SHP77 (cell line): ENCODE measurements at regions not wholly inside any gene's neighbourhood (a gene's known extent, or its start where the extent isn't known, plus 50 kb on each side); places are given as distances from the start of the nearest gene placed in this dataset.
"Not testable (repeated sequence)": the region's sequence is repeated elsewhere in the genome, so short reads cannot be mapped to it uniquely, and the experiment has no call there.

Experiments
- DNase-seq, 2 experiments: peaks; one replicate each; lab custom pipeline; 2025; lab: John Stamatoyannopoulos, UW

DNA sequence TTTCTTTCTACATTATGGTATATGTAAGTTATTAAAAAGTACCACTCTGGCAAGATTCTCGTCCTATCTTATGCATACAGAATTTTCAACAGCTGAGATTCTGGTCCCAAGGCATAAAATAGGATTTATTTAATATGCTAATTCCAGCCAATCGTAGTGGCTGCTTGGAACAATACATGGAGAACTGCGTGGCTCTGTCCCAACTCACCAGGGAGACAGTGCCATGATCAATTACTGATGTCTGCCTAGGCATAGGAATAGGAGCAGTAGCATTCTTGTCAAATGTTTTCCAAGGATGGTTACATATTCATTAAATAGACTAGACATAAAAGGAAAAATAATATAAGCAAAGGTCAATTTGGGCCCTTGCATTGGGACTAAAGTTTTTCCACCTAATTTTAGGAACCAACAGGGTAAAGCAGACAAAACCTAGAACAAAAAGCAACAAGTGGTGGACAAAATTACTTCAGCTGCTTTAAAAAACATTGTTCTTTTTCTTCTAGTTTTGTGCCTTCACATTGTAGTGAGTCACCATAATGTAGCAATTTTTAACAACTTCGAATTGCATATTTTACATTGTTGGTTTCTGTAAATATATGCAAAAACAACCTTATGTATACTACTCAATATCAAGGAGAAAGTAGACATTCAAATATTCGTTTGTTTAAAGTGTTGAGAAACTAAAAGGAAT is 232.8 kb upstream of the ATP5MC3 start:
- no peak for DNase-seq

DNA sequence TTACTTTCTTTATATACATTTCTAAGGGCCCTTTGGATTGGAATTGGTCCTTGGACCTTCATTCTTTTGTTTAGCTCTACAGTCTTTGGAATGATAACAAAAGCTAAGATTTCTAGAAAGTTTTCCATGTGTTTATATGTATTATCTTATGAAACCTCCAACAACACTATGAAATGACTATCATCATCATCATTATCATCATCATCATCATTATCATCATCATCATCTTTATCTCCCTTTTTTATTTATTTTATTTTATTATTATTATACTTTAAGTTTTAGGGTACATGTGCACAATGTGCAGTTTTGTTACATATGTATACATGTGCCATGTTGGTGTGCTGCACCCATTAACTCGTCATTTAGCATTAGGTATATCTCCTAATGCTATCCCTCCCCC is 229.4 kb upstream of the ATP5MC3 start:
- not testable (repeated sequence) for DNase-seq

DNA sequence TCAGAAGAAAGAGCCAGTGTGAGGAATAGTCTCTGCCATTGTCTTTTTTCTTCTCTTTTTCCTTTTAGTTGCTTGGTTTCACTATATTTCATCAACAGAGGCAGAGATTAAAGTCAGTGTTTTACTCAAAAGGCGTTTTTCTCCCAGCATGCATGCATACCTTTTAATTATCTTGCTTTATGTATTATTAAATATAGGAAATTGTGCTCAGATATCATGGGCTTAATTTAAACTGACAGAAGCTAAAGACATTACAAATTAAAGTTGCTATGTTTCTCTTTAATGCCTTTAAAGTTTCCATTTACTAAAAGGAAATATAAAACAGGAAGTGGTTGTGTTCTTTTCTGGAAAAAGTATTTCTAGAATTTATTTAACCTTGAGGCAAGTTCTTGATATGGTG is 223.3 kb upstream of the ATP5MC3 start:
- no peak for DNase-seq

GRCh38 chr2:175403599-175404221 is 222.2 kb upstream of the ATP5MC3 start:
- DNase-seq = no peak

GRCh38 chr2:175402571-175402970 is 221.1 kb upstream of the ATP5MC3 start:
- DNase-seq = no peak

GRCh38 chr2:175401956-175402469 is 220.5 kb upstream of the ATP5MC3 start:
- no peak for DNase-seq

DNA sequence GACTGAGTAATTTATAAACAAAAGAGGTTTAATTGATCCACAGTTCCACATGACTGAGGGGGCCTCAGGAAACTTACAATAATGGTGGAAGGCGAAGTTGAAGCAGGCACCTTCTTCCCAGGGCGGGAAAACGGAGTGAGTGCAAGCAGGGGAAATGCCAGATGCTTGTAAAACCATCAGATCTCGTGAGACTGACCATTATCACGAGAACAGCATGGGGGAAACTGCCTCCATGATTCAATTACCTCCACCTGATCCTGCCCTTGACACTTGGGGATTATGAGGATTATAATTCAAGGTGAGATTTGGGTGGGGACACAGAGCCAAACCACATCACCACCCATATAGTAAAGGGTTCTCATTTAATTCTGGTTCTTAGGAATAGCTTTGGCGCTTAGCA is 219.5 kb upstream of the ATP5MC3 start:
- DNase-seq = no peak

GRCh38 chr2:175399326-175399725 is 217.8 kb upstream of the ATP5MC3 start:
- DNase-seq = no peak

GRCh38 chr2:175398848-175399247 is 217.3 kb upstream of the ATP5MC3 start:
- DNase-seq = no peak

GRCh38 chr2:175396696-175397095 is 215.2 kb upstream of the ATP5MC3 start:
- no peak for DNase-seq

GRCh38 chr2:175393851-175394250 is 212.3 kb upstream of the ATP5MC3 start:
- DNase-seq = no peak

- DNase-seq = no peak
These were observed 201.8 kb upstream of the ATP5MC3 start for GRCh38 chr2:175383286-175383685.

DNA sequence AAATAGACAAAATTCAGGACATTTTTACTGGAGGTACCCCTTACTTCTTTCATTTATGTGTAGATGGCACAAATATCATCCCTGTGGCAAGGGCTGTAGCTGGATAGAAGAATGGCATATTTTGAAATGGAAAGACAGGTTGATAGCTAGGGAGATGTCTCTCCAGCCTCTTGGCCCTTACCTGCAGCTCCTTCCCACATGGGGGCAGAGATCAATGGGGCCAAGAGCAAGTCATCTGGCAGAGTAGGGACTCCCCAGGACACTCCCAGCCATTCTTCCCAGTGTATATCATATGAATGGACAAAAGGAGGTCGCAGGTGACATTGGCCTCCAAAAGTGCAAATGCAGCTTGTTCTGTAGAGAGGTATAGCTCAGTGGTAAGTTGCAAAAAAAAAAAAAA is 192.2 kb upstream of the ATP5MC3 start:
- no peak for DNase-seq

DNA sequence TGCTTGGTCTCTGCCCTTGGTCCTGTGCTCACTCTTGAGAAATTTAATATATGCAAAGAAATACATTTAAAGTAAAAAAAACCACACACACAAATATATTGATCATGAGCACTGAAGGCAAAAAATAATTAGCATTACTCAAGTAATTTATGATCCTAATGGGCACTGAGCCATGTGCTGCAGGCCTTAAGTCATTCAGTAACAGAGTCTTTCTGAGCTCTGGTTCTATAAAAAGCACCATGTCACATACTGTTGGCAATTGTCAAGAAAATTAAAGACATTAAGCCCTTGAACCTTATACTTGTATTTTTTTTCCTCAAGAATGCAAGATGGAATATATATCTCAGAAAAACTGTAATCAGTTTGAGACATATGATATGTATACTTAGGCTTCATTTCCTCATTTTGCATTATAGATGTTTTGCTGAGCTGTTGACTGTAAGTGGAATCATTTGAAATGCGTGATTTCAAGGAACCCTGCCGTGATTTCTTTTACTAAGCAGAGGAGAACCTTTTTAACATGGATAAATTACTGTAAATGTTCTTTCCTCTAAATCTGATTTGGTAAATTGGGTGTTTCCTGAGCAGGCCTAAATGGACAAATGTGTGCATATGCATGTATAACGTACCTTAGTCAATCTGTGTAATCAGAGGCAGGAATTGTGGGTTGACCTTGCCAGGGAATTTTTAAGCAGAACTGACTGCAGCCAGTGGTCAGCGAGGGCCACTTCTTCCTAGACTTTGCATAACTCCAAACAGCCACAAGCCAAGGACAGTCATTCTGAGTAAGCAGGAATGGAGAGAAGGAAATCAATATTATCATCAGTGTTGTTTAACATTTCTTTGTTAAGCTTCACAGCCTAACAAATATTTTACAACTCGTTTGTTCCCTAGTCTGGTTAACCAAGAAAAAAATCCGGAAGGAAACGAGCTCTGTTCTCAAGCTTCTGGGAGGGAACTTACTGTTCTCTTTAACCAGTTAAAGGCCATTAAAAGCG is 191.5 kb upstream of the ATP5MC3 start:
- DNase-seq = no peak

- DNase-seq = no peak
These were observed 189.9 kb upstream of the ATP5MC3 start for GRCh38 chr2:175371378-175371777.

DNA sequence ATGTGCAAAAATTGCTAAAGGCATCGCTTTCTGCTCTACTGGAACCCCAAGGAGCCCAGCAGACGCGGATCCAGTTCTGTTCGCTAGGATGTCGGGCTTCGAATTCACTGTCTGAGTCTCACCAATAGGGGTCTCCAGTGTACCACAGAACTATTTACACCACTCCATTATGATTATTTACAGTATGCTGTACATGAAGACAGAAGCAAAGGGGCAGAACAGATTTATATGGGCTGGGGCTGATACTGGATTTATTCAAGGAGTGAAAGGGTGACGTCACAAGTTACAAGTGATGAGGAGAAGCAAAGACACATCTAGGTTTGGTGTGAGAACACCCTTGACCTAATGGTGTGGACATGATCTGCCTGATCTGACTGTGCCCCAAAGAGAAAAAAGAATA is 185.3 kb upstream of the ATP5MC3 start:
- DNase-seq = peak; percentile 30 to 34

DNA sequence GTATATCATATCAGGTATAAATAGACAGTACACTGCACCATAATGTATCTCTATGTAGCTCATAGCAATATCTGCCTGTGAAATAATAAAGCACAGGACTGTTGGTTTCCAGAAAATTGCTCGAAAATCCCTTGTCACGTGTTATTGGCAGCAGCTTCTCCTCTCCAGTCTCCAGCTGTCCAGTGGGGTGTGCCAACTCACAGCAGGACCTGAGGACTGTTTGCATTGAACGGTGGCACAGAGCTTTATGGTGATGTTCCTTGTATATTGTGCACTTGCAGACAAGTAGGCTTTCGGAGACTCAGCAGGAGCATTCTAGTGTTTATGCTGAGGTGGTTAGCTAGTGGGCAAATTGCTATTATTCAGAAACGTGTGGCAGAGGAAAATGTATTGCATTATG is 182.2 kb upstream of the ATP5MC3 start:
- DNase-seq = peak in 1 of 2 experiments; percentile 16

DNA sequence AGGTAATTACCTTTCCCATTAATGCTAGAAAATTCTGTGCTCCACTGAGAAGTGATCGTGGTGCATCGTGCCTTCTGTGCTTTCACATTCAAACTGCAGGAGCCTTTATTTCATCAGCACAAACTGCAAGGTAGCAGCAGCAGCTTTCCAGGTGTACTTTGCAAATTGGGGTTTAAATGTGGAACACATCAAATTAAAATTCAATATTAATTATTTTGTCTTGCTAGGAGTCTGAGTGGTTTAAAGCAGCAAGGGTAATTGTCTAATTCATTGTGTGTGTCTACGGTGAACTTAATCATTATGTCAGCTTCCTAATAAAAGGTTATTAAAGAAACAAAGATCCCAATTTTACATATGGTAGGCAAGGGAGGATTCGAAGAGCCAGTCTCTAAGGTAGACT is 180.8 kb upstream of the ATP5MC3 start:
- DNase-seq = no peak

GRCh38 chr2:175359710-175360109 is 178.2 kb upstream of the ATP5MC3 start:
- DNase-seq = no peak

DNA sequence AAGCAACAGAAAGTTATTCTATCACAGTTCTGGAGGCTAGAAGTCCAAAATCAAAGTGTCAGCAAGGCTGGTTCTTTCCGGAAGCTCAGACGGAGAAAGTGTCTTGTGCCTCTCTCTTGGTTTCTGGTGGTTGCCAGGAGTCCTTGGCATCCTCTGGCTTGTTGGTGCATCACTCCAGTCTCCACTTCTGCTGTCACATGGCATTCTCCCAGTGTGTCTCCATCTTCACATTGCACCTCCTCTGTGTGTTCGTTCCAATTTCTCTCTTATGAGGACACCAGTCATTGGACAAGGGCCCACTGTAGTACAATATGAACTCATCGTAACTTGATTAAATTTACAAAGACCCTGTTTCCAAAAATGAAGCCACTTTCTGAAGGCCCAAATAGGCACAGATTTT is 175.4 kb upstream of the ATP5MC3 start:
- DNase-seq = no peak

DNA sequence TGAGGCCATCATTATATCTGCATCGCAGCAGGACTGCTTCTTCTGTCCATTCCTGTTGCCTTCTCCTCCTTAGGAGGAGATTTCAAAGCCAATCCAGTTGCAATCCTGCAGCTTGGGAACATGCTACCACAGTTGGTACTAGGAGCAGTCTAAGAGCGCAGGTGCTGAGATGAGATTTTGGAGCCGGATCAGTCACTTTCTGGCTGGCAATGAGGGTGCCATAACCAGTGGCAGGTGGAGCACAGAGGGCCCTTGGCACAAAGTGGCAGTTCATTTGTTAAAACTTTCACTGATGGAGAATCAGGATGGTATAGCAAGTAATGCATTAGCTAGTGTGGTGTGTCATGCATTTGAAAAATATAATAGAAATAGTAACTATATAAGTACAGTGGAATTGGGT is 173.7 kb upstream of the ATP5MC3 start:
- no peak for DNase-seq

DNA sequence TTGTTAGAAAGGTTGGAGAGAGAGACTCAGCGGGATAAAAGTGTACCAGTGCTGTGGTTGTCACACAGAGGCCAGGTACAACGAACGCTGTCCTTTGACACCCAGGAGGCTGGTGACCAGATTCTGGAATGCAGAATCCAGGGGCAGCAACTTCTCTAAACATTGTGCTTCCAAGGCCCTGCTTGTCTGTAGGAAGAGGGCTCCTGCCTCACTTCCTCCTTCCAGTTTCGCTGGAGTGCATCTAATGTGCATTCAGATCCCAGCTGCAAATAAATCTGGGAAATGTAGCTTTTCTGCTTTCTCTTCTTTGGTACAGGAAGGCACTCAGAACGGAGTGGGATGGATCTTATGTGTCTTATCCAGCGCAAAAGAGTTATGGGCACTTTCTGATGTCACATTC is 171.8 kb upstream of the ATP5MC3 start:
- DNase-seq = no peak

GRCh38 chr2:175351512-175351911 is 170.0 kb upstream of the ATP5MC3 start:
- DNase-seq = no peak
